NCI-H510A treated with DMSO at 0.1 percent for 48 hours (cell line): ENCODE measurements at regions not wholly inside any gene's neighbourhood (a gene's known extent, or its start where the extent isn't known, plus 50 kb on each side); places are given as distances from the start of the nearest gene placed in this dataset.
"Not testable (repeated sequence)": the region's sequence is repeated elsewhere in the genome, so short reads cannot be mapped to it uniquely, and the experiment has no call there.

Experiments
- DNase-seq: peaks from one replicate; lab custom pipeline; 2025; lab: John Stamatoyannopoulos, UW

DNA sequence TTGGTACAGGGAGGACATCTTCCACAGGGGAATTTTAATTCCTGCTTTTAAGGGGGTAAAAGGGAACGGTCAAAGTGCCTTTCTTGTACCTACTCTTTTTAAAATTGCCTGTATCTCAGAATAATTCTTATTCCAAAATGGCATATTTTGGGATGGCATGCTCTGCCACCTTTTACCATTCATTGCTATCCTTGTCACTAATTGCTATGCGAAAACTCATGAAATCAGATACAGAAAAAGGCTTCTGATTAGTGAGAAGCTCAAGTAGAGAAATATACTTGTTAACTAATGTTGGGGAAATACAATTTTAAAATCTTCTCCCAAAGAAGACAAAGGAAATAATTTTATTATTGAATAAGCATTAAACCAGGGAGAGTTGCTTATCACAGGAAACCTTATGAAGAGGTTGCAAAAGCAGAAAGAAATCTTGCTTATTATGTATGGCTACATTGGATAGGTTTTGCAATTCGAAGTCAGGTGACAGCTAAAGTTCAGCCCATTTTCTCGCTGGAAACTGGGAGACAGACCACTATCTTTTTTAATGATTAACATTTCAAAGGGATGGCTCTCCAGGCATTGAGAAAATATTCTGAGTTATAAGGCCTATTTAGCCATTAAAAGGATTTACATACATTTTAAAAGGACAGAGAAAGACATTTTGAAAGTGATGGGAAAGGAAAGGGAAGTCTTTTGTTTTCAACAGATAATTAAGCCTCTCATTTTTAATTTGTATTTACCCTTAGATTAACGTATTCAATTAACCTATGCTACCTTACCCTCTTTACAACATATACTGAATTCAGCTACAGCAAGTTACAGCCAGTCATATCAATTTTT, 110.3 kb upstream of the PRSS16 start:
- DNase-seq: no peak

- DNase-seq: no peak
Measured at GRCh38 chr6:27138406-27138805, 109.1 kb upstream of the PRSS16 start.

DNA sequence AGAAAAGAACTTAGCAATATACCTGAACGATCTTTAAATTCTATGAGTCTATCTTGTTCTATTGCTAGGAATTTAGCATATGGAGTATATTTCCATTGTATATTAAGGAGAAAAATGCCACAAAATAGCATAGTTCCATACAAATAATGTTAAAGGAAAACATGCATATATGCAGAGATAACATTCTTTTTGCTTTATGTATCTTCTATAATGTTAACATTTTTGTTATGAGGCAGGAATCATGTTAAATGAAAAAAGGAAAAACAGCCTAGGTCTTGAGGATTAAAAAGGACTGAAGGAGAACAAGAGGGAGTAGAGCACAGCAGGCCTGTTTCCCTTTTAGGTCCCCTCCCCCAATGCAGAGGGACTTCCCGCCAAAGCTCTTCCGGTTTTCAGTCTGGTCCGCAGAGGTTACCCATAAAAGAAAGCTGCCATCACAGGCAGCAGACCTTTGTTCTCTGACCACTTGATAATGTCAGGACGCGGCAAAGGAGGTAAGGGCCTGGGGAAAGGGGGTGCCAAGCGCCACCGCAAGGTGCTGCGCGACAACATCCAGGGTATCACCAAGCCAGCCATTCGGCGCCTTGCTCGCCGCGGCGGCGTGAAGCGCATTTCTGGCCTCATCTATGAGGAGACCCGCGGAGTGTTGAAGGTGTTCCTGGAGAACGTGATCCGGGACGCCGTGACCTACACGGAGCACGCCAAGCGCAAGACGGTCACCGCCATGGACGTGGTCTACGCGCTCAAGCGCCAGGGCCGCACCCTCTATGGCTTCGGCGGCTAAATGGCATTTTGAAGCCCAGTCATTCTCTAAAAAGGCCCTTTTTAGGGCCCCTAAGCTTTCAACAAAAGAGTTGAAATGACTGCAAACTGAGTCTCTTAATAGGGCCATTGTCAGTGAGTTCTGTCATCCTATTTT, 108.4 kb upstream of the PRSS16 start:
- DNase-seq: no peak

- DNase-seq: no peak
Measured at GRCh38 chr6:27139756-27140579, 107.5 kb upstream of the PRSS16 start.

- no peak for DNase-seq
Measured at GRCh38 chr6:27140999-27141528, 106.4 kb upstream of the PRSS16 start.

DNA sequence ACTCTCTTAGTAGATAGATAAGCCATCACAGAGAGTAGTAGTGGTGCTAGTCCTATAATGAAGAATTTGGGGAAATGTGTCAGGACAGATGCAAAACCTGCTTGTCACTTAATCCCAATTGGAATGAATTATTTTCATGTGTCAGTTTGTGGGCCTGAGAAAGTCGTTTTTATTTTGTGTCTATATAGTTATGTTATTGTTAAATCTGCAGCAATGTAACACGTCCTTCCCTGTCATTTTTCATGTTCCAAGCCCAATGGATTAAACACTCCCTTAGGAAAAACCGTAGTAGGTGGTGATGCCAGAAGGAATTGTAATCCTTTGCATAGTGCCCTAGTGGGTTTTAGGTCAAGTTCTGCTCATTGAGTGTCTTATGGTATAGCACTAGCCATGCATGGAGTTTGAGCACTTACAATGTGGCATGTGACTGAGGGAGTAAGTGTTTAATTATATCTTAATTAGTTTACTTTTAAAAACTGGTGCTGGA, 105.9 kb upstream of the PRSS16 start:
- no peak for DNase-seq

- not testable (repeated sequence) for DNase-seq
Measured at GRCh38 chr6:27143020-27143388, 104.5 kb upstream of the PRSS16 start.

GRCh38 chr6:27143474-27144026, 104.0 kb upstream of the PRSS16 start:
- no peak for DNase-seq

GRCh38 chr6:27144740-27145079, 102.8 kb upstream of the PRSS16 start:
- no peak for DNase-seq

- DNase-seq: peak; percentile 95
Measured at GRCh38 chr6:27145731-27146455, 101.6 kb upstream of the PRSS16 start.

DNA sequence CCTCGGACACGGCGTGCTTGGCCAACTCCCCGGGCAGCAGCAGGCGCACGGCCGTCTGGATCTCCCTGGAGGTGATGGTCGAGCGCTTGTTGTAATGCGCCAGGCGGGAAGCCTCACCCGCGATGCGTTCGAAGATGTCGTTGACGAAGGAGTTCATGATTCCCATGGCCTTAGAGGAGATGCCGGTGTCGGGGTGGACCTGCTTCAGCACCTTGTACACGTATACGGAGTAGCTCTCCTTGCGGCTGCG, 101.1 kb upstream of the PRSS16 start:
- DNase-seq: not testable (repeated sequence)

DNA sequence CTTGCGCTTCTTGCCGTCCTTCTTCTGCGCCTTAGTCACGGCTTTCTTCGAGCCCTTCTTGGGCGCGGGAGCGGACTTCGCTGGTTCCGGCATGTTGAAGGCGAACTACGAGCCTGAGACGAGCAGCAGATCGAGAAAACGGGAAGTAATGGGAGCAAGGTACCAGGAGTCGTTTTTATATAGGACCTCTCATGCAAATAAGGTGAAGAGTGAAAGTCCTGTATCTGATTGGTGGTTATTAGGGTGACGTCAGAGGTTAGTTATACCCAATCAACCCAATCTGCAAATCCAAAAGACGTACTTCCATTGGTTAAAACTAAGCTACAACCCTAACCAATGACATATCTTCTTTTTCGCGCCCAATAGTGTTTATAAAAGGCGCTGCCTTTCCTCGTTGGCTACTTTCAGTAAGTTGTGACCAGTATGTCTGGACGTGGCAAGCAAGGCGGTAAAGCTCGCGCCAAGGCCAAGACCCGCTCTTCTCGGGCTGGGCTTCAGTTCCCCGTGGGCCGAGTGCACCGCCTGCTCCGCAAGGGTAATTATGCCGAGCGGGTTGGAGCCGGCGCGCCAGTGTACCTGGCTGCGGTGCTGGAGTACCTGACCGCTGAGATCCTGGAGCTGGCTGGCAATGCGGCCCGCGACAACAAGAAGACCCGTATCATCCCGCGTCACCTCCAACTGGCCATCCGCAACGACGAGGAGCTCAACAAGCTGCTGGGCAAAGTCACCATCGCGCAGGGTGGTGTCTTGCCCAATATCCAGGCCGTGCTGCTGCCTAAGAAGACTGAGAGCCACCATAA, 100.6 kb upstream of the PRSS16 start:
- peak; percentile 98 for DNase-seq

DNA sequence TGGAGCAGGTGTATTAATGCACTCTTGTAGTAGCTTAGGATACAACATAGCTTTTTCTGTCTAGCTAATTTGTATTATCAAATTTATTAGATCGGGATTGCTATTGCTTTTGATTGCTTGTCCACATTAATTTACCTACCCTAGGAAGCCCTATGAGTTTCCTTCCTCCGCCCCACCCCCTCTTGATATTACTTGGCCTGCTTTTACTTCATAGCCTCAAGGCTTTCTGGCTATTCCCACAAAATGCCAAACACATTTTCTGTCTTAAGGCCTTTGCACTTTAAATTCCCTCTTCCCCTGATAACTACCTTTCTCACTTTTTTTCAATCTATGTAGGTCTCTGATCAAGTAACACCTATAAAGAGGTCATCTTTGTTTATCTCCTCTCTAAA, 99.1 kb upstream of the PRSS16 start:
- no peak for DNase-seq

GRCh38 chr6:27149150-27149549, 98.4 kb upstream of the PRSS16 start:
- no peak for DNase-seq

DNA sequence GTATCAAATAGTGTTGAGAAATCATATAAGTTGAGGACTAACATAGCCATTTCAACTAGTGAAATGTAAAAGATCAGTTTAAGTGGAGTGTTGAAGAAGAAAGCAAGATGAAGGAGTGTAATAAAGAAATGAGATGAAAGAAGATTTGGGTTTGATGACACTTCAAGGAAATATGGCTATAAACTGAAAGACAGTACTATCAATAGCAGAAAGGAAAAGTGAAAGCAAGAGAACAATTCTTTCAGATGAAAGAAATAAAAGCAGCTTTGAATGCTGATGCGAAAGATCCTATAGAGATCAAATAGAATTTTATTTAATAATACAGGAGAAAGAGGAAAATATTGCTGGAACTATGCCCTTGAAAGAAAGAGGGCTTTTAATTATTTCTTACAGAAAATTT, 92.8 kb upstream of the PRSS16 start:
- DNase-seq: no peak

DNA sequence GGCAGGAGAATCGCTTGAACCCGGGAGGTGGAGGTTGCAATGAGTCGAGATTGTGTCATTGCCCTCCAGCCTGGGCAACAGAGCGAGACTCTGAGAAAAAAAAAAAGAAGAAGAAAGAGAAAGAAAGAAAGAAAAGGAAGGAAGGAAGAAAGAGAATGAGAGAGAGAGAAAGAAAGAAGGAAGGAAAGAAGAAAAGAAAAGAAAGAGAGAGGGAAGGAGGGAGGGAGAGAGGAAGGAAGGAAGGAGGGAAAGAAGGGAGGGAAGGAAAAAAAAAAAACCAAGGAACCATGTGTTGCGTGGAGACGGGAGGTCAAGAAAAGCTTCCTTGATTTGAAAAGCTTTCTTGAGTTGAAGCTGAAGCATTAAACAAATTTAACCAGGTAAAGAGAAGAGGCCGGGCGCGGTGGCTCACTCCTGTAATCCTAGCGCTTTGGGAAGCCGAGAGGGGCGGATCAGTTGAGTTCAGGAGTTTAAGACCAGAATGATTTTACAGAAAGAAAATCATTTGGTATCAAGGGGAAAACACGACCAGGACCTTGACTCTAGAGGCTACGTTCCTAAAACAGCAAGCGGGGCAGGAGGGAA, 90.5 kb upstream of the PRSS16 start:
- DNase-seq: peak; percentile 63

DNA sequence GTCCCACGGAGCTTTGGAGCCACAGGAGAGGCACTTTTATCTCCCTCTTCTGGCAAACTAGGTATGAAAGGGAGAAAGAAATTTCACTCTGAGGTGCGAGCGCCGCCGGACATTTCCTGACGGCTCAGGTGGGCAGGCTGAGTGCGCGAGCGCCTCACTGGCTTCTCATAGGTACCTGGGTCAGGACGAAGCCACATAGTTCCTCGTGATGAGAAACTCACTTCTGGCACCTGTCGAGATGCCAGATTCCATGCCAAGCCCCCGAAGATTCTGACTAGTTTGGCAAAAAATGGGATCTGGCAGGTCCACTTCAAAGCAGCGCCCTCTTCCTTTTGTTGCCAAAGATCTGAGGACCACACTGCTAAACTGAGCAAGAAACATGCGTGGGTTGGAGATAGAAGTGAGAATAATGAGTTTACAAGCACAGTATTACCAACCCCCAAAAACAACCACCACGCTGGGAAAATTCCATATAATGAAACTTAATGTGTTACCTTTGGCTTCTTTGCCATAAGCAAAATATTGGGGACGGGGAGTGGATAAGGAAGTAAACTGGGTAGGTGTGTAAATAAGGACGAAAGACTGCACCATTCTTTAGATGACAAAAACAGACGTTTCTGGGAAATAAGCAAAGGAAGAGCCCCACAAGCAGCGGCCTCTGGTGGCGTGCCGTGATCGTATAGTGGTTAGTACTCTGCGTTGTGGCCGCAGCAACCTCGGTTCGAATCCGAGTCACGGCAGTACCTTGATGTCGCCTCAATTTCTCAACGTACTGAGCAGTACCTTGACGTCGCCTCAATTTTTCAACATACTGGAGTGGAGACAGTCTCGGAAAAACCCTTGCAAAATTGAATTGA, 89.8 kb upstream of the PRSS16 start:
- peak; percentile 65 for DNase-seq

GRCh38 chr6:27158316-27158643, 89.2 kb upstream of the PRSS16 start:
- DNase-seq: no peak

- no peak for DNase-seq
Measured at GRCh38 chr6:27159725-27160124, 87.8 kb upstream of the PRSS16 start.
